Spleen (tissue), 7 donors: ENCODE measurements at regions not wholly inside any gene's neighbourhood (a gene's known extent, or its start where the extent isn't known, plus 50 kb on each side); places are given as distances from the start of the nearest gene placed in this dataset.

Source experiments
- CTCF ChIP-seq, 11 experiments: fragments of 200-600 bp in 7 of 11; fragments of 450-650 bp in 4 of 11; sonication (generic) in 4 of 11; IDR thresholded peaks in 8 of 11; conservative IDR thresholded peaks in 3 of 11; 1 replicate in 7 of 11; 2 replicates in 4 of 11; pipeline versions ENCODE4 v1.4.0 to v1.8.0; 2016 to 2021; ENCODE audit warnings: antibody characterized with exemption in 11 of 11, inconsistent platforms in 4 of 11, mild to moderate bottlenecking in 1 of 11
- POLR2A ChIP-seq, 3 donors: fragments of 450-650 bp; IDR thresholded peaks; one replicate each; pipeline ENCODE4 v1.5.1; 2017; ENCODE audit warnings: antibody characterized with exemption in 3 of 3, mild to moderate bottlenecking in 1 of 3
- POLR2AphosphoS5 ChIP-seq, 3 donors: sonication (generic); formaldehyde crosslinking; IDR thresholded peaks; one replicate each; pipeline ENCODE4 v1.5.1; 2017; ENCODE audit warnings: antibody characterized with exemption in 3 of 3
- donor health status: DM: no; HTN: no; CAD: no; lungs with moderate emphysema.
- donor health status: DM: no; HTN: no; CAD: no.
- donor health status: DM: no; HTN: no; CAD: no.

- TF ChIP-seq CTCF (IDR thresholded peaks at IDR 0.05 in 8 of 11, conservative IDR thresholded peaks at IDR 0.05 in 3 of 11) (no peak), POLR2A (IDR thresholded peaks at IDR 0.05) (no peak), POLR2AphosphoS5 (IDR thresholded peaks at IDR 0.05) (no peak)
These were observed 176.9 kb downstream of the VAPA start for GRCh38 chr18:10090668-10091067.
